HL-60 (cell line): ENCODE measurements at regions not wholly inside any gene's neighbourhood (a gene's known extent, or its start where the extent isn't known, plus 50 kb on each side); places are given as distances from the start of the nearest gene placed in this dataset.

ENCODE experiments used
- CTCF ChIP-seq: IDR thresholded peaks from one replicate; pipeline ENCODE4 v1.5.1; 2011; ENCODE audit warnings: low read length, control low read depth, inconsistent platforms; ENCODE audit not compliant: insufficient read depth
- GABPA ChIP-seq: IDR thresholded peaks from 2 replicates; pipeline ENCODE4 v1.6.1; 2012; ENCODE audit warnings: low read depth
- POLR2AphosphoS5 ChIP-seq: IDR thresholded peaks from 2 replicates; pipeline ENCODE4 v1.6.1; 2012; ENCODE audit warnings: low read depth
- SPI1 ChIP-seq: IDR thresholded peaks from 2 replicates; pipeline ENCODE4 v1.6.1; 2012; ENCODE audit warnings: low read depth, mild to moderate bottlenecking, borderline replicate concordance
- TF ChIP-seq, protein P1 (sequence below): IDR thresholded peaks from 2 replicates; pipeline ENCODE4 v1.6.1; 2012; ENCODE audit warnings: low read depth; ENCODE audit not compliant: insufficient replicate concordance

DNA sequence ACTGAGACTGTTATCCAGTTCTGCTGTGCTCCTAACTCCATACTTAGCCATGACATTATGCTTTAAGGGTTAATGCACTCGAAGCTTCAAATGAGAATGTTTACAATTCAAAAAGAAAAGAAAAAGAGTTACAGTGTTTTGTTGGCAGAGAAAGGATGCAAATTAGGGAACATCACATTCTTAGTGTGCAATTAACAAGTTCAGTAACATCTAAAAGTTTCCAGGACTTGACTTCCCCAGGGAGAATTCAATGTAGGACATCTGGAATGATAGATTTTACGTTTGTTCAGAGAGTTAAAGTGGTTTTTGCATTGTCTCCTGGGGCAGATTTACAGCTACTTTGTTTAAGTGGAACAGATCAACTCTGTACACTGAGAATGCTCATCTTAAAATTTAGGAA, 525.2 kb downstream of the LIG4 start:
- TF ChIP-seq CTCF: no peak
- TF ChIP-seq POLR2AphosphoS5: no peak
- TF ChIP-seq, protein P1, sequence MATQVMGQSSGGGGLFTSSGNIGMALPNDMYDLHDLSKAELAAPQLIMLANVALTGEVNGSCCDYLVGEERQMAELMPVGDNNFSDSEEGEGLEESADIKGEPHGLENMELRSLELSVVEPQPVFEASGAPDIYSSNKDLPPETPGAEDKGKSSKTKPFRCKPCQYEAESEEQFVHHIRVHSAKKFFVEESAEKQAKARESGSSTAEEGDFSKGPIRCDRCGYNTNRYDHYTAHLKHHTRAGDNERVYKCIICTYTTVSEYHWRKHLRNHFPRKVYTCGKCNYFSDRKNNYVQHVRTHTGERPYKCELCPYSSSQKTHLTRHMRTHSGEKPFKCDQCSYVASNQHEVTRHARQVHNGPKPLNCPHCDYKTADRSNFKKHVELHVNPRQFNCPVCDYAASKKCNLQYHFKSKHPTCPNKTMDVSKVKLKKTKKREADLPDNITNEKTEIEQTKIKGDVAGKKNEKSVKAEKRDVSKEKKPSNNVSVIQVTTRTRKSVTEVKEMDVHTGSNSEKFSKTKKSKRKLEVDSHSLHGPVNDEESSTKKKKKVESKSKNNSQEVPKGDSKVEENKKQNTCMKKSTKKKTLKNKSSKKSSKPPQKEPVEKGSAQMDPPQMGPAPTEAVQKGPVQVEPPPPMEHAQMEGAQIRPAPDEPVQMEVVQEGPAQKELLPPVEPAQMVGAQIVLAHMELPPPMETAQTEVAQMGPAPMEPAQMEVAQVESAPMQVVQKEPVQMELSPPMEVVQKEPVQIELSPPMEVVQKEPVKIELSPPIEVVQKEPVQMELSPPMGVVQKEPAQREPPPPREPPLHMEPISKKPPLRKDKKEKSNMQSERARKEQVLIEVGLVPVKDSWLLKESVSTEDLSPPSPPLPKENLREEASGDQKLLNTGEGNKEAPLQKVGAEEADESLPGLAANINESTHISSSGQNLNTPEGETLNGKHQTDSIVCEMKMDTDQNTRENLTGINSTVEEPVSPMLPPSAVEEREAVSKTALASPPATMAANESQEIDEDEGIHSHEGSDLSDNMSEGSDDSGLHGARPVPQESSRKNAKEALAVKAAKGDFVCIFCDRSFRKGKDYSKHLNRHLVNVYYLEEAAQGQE: no peak
- no peak for TF ChIP-seq GABPA
- no peak for TF ChIP-seq SPI1
